NB4 (cell line): ENCODE measurements at regions not wholly inside any gene's neighbourhood (a gene's known extent, or its start where the extent isn't known, plus 50 kb on each side); places are given as distances from the start of the nearest gene placed in this dataset.

Experiments used
- TF ChIP-seq, protein P1 (sequence below): IDR thresholded peaks from one replicate; pipeline ENCODE4 v1.5.1; 2012; ENCODE audit warnings: low read depth, low read length
- TF ChIP-seq, protein P2 (sequence below): IDR thresholded peaks from 2 replicates; pipeline ENCODE4 v1.6.1; 2011; ENCODE audit warnings: low read depth, low read length

GRCh38 chr4:136442447-136442846 is 1089.8 kb downstream of the PCDH18 start:
- TF ChIP-seq, protein P1, sequence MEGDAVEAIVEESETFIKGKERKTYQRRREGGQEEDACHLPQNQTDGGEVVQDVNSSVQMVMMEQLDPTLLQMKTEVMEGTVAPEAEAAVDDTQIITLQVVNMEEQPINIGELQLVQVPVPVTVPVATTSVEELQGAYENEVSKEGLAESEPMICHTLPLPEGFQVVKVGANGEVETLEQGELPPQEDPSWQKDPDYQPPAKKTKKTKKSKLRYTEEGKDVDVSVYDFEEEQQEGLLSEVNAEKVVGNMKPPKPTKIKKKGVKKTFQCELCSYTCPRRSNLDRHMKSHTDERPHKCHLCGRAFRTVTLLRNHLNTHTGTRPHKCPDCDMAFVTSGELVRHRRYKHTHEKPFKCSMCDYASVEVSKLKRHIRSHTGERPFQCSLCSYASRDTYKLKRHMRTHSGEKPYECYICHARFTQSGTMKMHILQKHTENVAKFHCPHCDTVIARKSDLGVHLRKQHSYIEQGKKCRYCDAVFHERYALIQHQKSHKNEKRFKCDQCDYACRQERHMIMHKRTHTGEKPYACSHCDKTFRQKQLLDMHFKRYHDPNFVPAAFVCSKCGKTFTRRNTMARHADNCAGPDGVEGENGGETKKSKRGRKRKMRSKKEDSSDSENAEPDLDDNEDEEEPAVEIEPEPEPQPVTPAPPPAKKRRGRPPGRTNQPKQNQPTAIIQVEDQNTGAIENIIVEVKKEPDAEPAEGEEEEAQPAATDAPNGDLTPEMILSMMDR = no peak
- TF ChIP-seq, protein P2, sequence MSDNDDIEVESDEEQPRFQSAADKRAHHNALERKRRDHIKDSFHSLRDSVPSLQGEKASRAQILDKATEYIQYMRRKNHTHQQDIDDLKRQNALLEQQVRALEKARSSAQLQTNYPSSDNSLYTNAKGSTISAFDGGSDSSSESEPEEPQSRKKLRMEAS = no peak
